GM18520 (cell line): ENCODE measurements at regions not wholly inside any gene's neighbourhood (a gene's known extent, or its start where the extent isn't known, plus 50 kb on each side); places are given as distances from the start of the nearest gene placed in this dataset.

Experiments used
- ATAC-seq: cut with Tn5 transposase; IDR thresholded peaks from one replicate; pipeline ENCODE4 v1.9.1; 2021; ENCODE audit not compliant: unreplicated experiment

GRCh38 chr2:117067900-117068299, 746.6 kb upstream of the DDX18 start:
- no peak for ATAC-seq

- ATAC-seq: no peak
Observed at GRCh38 chr2:117068371-117068770, 746.1 kb upstream of the DDX18 start.

GRCh38 chr2:117071556-117072102, 742.9 kb upstream of the DDX18 start:
- no peak for ATAC-seq

GRCh38 chr2:117074756-117075155, 739.7 kb upstream of the DDX18 start:
- ATAC-seq: no peak

- no peak for ATAC-seq
Observed at GRCh38 chr2:117085256-117085655, 729.2 kb upstream of the DDX18 start.

- no peak for ATAC-seq
Observed at GRCh38 chr2:117085737-117086136, 728.8 kb upstream of the DDX18 start.

- no peak for ATAC-seq
Observed at GRCh38 chr2:117086174-117086942, 728.1 kb upstream of the DDX18 start.

- ATAC-seq: no peak
Observed at GRCh38 chr2:117086943-117087250, 727.6 kb upstream of the DDX18 start.

GRCh38 chr2:117087535-117088291, 726.8 kb upstream of the DDX18 start:
- ATAC-seq: no peak

- no peak for ATAC-seq
Observed at GRCh38 chr2:117091041-117091837, 723.3 kb upstream of the DDX18 start.

- ATAC-seq: no peak
Observed at GRCh38 chr2:117101613-117102012, 712.9 kb upstream of the DDX18 start.

GRCh38 chr2:117108741-117109267, 705.7 kb upstream of the DDX18 start:
- ATAC-seq: no peak

- no peak for ATAC-seq
Observed at GRCh38 chr2:117118994-117119393, 695.5 kb upstream of the DDX18 start.

GRCh38 chr2:117123362-117123761, 691.1 kb upstream of the DDX18 start:
- no peak for ATAC-seq

- ATAC-seq: no peak
Observed at GRCh38 chr2:117126656-117127055, 687.8 kb upstream of the DDX18 start.

GRCh38 chr2:117127680-117128079, 686.8 kb upstream of the DDX18 start:
- ATAC-seq: no peak

GRCh38 chr2:117128461-117128860, 686.0 kb upstream of the DDX18 start:
- no peak for ATAC-seq

- no peak for ATAC-seq
Observed at GRCh38 chr2:117137371-117137770, 677.1 kb upstream of the DDX18 start.

- no peak for ATAC-seq
Observed at GRCh38 chr2:117169036-117169765, 645.3 kb upstream of the DDX18 start.

GRCh38 chr2:117170897-117171296, 643.6 kb upstream of the DDX18 start:
- no peak for ATAC-seq

- no peak for ATAC-seq
Observed at GRCh38 chr2:117179405-117179804, 635.1 kb upstream of the DDX18 start.
